Right atrium auricular region (tissue), 2 donors: ENCODE measurements at regions not wholly inside any gene's neighbourhood (a gene's known extent, or its start where the extent isn't known, plus 50 kb on each side); places are given as distances from the start of the nearest gene placed in this dataset.

ENCODE experiments used
- DNase-seq: peaks from one replicate; pipeline ENCODE4 v3.0.0-alpha.2; 2019; ENCODE audit warnings: low spot score
- H3K27ac ChIP-seq, 2 donors: fragments of 200-600 bp; sonication (generic); 1 replicate in 1 of 2; 2 replicates in 1 of 2; pipeline ENCODE4 v1.5.1; 2016 to 2019
- H3K27me3 ChIP-seq, 2 donors: fragments of 200-600 bp; sonication (generic); one replicate each; pipeline versions ENCODE4 v1.5.1 to v1.6.0; 2017 to 2019
- H3K36me3 ChIP-seq: fragments of 200-600 bp; sonication (generic); one replicate; pipeline ENCODE4 v1.5.1; 2016
- H3K4me1 ChIP-seq, 2 donors: fragments of 200-600 bp; sonication (generic); one replicate each; pipeline versions ENCODE4 v1.5.1 to v1.6.0; 2017 to 2019
- H3K4me3 ChIP-seq, 2 donors: fragments of 200-600 bp; sonication (generic); 1 replicate in 1 of 2; 2 replicates in 1 of 2; pipeline ENCODE4 v1.5.1; 2017 to 2019; ENCODE audit warnings: mild to moderate bottlenecking in 1 of 2, moderate library complexity in 1 of 2
- H3K9me3 ChIP-seq, 2 donors: fragments of 200-600 bp; sonication (generic); one replicate each; pipeline ENCODE4 v1.5.1; 2019
- TF ChIP-seq, protein P1 (sequence below), 2 donors: fragments of 200-600 bp; sonication (generic); IDR thresholded peaks; one replicate each; pipeline ENCODE4 v1.5.1; 2019; ENCODE audit warnings: antibody characterized with exemption in 2 of 2

DNA sequence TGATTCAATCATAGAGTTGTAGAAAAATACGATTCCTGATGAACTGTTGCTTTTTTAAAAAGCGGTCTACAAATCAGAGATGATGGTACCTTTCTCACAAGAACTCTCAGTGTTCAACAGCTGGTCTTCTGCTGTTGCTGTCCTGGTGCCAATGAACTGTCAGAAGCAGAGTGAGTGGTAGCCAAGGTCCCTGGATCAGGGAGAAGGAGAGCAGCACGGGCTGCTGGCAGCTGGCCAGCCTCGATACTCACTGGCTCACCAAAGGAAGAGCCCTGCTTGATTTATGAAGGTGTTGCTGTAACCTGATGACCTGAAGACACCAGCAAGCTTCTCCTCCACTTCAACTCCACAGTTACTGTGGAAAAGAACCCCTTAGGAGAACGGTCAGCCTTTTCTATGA is 300.8 kb upstream of the SOX11 start:
- Histone ChIP-seq H3K27ac (no peak overlapping the region), H3K36me3 (no peaks in the 10 kb centered on the region), H3K4me3 (no peak overlapping the region), H3K4me1 (no peaks in the 10 kb centered on the region), H3K9me3 (no peaks in the 10 kb centered on the region), H3K27me3 (no peaks in the 10 kb centered on the region)
- TF ChIP-seq, protein P1, sequence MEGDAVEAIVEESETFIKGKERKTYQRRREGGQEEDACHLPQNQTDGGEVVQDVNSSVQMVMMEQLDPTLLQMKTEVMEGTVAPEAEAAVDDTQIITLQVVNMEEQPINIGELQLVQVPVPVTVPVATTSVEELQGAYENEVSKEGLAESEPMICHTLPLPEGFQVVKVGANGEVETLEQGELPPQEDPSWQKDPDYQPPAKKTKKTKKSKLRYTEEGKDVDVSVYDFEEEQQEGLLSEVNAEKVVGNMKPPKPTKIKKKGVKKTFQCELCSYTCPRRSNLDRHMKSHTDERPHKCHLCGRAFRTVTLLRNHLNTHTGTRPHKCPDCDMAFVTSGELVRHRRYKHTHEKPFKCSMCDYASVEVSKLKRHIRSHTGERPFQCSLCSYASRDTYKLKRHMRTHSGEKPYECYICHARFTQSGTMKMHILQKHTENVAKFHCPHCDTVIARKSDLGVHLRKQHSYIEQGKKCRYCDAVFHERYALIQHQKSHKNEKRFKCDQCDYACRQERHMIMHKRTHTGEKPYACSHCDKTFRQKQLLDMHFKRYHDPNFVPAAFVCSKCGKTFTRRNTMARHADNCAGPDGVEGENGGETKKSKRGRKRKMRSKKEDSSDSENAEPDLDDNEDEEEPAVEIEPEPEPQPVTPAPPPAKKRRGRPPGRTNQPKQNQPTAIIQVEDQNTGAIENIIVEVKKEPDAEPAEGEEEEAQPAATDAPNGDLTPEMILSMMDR (IDR thresholded peaks at IDR 0.05) = no peak
- no peak for DNase-seq

- TF ChIP-seq, protein P1 (IDR thresholded peaks at IDR 0.05) = no peak
- Histone ChIP-seq H3K36me3 (no peaks in the 10 kb centered on the region), H3K9me3 (no peaks in the 10 kb centered on the region), H3K27me3 (no peaks in the 10 kb centered on the region), H3K27ac (no peak overlapping the region), H3K4me1 (no peaks in the 10 kb centered on the region), H3K4me3 (no peak overlapping the region)
- DNase-seq = no peak
Observed at GRCh38 chr2:5392658-5393057, 299.5 kb upstream of the SOX11 start.

DNA sequence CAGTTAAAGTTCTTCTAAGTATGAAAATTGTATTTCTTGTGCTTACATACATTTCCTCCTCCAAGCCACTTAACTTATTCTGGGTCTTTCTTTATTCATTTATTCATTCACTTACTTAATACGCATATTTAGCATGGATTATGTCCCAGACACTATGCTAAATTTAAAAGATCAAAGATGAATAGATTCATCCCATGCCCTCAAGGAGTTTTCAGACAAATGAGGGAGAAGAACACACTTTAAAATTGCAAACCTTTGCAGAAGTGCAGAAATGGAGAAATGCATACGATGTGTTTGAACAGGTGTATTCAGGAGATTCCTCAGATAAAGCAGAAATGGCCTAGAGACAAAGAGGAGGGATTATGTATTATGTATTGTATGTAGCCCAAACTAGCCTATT is 298.7 kb upstream of the SOX11 start:
- Histone ChIP-seq H3K4me3 (no peak overlapping the region), H3K27me3 (no peaks in the 10 kb centered on the region), H3K9me3 (no peaks in the 10 kb centered on the region), H3K4me1 (no peaks in the 10 kb centered on the region), H3K36me3 (no peaks in the 10 kb centered on the region), H3K27ac (no peak overlapping the region)
- no peak for DNase-seq
- TF ChIP-seq, protein P1 (IDR thresholded peaks at IDR 0.05) = no peak

GRCh38 chr2:5394223-5394622 is 298.0 kb upstream of the SOX11 start:
- H3K9me3 ChIP-seq = no peaks in the 10 kb centered on the region
- no peaks in the 10 kb centered on the region for H3K36me3 ChIP-seq
- H3K4me3 ChIP-seq = no peak overlapping the region
- no peak for DNase-seq
- TF ChIP-seq, protein P1 (IDR thresholded peaks at IDR 0.05) = no peak
- H3K27me3 ChIP-seq = no peaks in the 10 kb centered on the region
- H3K4me1 ChIP-seq = no peaks in the 10 kb centered on the region
- no peak overlapping the region for H3K27ac ChIP-seq

DNA sequence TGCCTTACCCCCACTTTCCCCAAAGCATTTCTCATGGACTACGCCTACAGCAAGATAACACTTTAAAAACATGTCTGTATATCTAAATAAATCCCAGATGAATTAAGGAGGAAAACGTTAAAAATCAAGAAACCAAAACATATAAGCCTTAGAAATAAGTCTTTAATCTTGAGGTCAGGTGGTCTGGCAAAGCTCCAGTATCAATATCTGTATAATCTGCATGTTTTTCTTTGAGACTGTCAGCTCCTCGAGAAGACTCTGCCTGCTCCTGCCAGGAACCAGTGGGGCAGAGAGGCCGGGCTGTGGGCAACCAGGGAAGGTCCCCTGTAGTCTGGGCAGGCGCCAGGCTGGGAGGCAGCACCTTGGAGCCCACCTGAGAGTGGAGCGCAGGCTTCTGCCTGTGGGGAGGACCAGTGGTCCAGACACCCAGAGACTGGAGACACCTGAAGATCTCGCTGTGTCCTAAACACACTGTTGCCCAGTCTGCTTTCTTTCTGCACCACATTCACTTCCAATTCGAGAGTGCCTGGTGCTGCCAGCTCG is 291.0 kb upstream of the SOX11 start:
- H3K4me3 ChIP-seq = no peak overlapping the region
- H3K4me1 ChIP-seq = no peaks in the 10 kb centered on the region
- H3K27me3 ChIP-seq = no peaks in the 10 kb centered on the region
- no peaks in the 10 kb centered on the region for H3K36me3 ChIP-seq
- DNase-seq = no peak
- TF ChIP-seq, protein P1 (IDR thresholded peaks at IDR 0.05) = no peak
- H3K27ac ChIP-seq = no peak overlapping the region
- no peaks in the 10 kb centered on the region for H3K9me3 ChIP-seq

GRCh38 chr2:5403392-5403791 is 288.8 kb upstream of the SOX11 start:
- no peaks in the 10 kb centered on the region for H3K9me3 ChIP-seq
- no peak for DNase-seq
- H3K27me3 ChIP-seq = no peaks in the 10 kb centered on the region
- H3K4me1 ChIP-seq = no peaks in the 10 kb centered on the region
- H3K4me3 ChIP-seq = no peak overlapping the region
- no peak overlapping the region for H3K27ac ChIP-seq
- no peaks in the 10 kb centered on the region for H3K36me3 ChIP-seq
- TF ChIP-seq, protein P1 (IDR thresholded peaks at IDR 0.05) = no peak
